NOMO-1 treated with DMSO at 0.1 percent for 48 hours (cell line): ENCODE measurements at regions not wholly inside any gene's neighbourhood (a gene's known extent, or its start where the extent isn't known, plus 50 kb on each side); places are given as distances from the start of the nearest gene placed in this dataset.

Experiments used
- DNase-seq: peaks from one replicate; lab custom pipeline; 2025; ENCODE audit not compliant: unreplicated experiment; lab: John Stamatoyannopoulos, UW

DNA sequence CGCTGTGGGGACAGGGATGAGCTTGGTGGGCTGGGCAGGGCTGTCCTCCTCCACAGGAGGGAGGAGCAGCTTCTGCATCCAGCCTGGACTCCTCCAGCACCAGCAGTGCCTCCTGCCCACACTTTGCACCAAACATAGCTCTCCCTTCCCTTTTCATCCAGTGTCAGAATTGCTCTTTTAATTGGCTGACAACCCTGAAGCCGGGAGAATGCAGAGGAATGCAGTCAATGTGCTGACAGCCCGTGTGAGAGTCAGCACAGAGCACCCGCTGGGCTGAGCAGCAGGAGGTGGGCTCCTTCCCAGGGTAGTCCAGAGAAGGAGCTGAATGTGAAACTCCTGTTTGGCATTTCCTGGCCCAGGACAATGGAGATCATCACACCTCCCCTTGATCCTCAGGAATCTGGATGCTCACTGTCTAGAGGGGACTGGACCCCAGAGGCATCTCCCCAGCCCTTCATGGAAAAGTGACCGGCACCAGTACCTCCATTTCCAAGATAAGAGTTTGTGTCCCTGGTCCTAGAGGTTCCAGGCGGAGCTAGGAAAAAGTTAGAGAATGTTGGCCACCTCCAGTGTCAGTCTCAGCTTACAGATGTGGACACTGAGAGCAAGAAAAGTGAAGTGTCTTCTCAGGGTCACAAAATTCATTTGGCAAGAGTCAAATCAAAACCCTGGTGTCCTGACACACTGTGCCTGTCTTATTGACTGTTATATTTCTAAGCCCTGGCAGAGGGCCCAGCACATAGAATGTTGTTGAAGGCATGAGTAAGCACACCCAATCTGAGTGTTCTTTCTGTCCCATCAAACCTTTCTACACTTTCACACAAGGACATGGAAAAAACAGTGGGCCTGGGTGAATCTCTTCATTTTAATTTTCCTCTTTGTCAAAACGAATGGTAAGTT is 202.1 kb downstream of the SNX18 start:
- no peak for DNase-seq

DNA sequence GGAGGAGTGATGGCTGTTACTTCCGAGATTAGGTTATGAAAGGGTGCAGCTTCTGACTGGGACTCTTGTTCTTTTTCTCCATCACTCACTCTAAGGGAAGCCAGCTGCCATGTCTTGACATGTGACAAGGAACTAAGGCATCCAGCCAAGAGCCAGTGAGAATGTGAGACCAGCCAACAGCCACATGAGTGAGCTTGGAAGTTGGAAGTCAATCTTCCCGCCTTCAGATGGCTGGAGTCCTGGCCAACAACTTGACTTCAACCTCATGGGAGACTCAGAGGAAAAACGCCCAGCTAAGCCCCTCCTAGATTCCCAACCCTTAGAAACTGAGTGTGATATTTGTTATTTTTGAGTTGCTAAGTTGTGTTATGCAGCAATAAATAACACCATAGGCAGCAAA is 201.1 kb downstream of the SNX18 start:
- DNase-seq: no peak

DNA sequence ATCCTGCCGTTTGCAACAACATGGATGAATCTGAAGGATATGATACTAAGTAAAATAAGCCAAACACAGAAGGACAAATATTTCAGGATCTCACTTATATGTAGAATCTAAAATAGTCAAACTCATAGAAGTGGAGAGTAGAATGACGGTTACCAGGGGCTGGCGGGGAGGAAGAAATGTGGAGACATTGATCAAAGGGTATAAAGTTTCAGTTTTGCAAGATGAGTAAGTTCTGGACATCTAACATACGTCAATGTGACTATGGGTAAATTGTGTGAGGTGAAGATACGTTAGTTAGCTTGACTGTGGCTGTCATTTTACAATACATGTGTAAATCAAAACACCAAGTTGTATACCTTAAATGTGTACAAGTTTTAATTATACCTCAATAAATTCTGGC is 200.3 kb downstream of the SNX18 start:
- no peak for DNase-seq

DNA sequence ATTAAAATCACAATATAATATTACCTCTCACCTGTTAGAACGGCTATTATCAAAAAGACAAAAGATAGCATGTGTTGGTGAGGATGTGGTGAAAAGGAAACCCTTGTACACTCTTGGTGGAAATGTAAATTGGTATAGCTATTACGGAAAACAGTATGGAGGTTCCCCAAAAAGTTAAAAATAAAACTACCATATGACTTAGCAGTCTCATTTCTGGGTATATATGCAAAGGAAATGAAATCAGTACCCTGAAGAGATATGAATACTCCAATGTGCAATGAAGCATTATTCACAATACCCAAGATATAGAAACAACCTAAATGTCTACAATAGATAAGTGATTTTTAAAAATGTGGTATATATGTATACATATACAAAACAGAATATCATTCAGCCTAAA is 199.9 kb downstream of the SNX18 start:
- DNase-seq: no peak

DNA sequence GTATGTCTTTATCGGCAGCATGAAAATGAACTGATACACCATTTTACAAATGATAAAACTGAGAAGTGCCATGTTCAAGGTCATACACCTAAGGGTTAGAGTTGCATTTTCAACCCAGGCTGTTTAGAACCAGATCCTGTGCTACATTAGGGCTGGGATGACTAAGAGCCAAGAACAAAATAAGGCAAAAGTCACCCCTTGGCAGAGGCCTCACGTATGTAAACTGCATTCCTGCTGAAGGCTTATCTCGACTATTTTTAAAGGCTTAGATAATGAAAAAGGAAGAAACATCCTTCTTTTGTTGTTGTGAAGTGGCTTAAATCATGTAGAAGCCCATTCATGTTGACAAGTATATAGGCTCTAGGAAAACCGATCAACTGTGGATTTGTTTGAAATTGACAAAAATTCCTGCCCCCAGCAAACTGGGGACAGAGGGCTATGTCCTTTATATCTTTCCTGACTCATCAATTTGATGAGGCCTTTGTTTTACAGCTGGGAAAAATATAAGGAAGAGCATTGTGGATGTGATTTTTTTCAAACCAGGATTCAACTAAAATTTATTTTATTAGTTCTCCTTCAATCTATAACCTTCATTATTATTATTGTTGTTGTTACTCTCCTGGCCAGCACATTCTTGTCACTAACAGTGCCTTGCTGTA is 196.5 kb downstream of the SNX18 start:
- no peak for DNase-seq

DNA sequence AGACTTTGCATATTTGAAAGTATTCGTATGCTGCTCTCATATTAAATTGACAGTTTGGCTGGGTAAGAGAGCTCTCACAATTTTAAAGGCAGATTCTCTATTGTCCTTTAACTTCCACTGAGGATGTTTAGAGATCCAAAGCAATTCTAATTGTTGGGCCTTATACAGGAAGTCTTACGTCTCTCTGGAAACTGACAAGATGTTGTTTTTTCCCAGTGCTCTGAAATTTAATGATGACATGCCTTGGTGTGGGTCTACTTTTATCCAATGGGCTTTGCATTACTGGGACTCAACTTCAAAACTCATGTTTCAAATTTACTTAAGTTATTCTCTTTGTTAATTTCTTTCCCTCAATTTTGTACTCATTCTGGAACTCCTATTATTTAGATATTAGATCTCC is 191.5 kb downstream of the SNX18 start:
- DNase-seq: no peak

DNA sequence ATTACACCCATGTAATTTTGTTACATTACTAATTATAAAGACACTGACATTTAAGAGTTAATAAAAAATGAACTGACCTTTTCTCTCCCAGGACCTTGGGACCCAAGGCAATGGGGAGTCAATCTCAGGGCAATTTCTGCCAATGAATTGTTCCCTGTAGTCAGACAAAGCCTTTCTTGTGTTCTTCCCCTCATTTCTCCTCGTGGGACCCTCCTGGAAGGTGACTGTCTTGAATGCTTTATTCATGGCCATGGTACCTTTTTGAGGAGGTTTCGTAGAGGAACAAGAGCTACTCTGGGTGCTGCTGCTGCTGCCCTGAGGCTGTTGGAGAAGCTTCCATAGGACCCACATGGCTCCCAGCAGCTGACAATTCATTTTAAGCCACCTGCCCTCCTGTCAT is 190.3 kb downstream of the SNX18 start:
- DNase-seq: no peak

DNA sequence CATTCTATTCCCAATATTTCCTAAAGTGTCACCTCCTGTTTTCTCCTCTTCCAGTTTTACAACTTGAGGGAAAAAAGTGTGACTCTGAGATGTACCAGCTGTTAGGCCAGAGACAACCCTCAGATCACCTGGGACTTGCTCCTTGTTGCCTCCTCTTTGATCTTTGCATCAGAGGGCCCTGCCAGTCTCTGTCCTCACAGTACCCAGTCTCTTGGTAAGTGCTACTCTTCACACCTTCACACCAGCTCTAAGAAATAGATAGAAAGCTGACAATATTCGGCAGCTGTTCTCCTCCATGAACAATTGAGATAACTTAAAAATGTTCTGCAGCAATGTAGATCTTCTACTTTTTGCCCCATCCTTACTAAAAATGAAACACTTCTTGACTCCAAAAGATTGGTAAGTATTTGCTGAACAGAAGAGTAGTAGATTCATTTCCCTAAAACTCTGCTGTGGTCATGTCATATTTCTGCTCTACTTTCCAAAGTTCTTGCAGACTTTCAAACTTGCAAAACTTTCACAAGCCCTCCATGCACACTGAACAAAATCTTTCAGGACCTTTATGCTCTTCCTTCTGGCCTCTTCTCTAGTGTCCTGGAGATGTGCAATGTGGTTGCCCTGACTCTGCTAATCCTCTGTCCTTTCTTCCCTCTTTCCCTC is 188.6 kb downstream of the SNX18 start:
- peak; percentile 66 for DNase-seq

DNA sequence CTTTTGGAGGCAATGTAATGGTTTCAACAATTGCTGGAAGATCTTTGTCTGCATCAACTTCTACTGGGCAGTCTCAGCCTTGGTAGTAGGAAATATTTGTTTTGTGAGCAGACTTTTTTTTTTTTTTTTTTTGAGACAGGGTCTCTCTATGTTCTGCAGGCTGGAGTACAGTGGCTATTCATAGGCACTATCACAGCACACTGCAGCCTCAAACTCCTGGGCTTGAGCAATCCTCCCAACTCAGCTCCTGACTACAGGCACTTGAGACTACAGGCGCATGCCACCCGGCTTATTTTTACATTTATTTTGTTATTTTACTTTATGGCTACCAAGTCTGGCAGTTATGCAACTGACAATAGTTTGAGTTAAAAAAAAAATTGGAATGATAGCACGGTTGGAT is 187.3 kb downstream of the SNX18 start:
- DNase-seq: no peak

DNA sequence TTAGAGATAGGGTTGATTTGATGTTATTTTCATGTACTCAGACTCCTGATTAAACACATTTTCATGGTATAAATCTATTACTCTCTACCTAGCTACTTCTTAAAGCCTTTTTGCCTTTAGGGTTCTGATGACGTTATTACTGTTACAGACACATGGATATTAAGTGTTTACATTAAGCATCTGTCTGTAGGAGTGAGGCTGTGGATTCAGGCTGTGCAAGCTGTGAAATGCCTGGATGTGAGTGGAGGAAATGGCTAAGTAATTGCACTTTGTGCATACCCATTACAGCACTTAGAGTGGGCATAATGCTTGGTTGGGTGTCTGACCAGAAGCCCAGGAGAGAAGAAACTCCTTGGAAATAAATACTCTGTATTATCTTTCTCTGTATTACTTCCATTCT is 186.8 kb downstream of the SNX18 start:
- DNase-seq: no peak

DNA sequence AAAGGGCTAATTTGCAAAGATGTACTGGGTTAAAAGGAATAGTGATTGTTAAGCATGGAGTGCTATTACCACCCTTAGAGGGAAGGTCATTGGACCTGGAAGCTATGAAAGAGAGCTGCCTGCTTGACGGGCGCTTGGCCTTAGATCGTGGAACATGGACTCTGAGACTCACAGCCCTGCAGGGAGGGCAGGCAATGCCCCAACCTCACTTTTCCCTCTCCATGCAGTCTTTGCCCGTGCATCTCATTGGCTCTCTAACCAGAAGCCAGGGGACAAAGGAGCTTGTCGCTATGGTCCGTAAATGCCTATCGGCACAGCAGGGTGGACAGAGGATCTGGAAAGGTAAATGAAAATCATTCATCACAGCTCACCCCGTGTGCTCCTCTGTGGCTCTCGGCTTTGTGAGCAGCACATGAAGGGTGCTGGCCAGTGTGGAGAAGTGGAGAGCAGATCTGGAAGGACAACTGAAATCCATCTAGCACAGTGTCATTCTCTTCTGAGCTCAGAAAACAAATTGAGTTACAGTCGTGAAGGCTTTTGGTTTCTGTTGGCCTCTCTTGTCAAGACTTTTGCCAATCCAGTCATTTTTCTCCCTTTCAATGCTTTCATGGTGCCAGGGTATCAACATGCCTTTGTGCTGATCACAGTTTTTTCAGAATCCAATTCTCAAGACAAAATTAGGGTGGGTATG is 186.2 kb downstream of the SNX18 start:
- DNase-seq: no peak

DNA sequence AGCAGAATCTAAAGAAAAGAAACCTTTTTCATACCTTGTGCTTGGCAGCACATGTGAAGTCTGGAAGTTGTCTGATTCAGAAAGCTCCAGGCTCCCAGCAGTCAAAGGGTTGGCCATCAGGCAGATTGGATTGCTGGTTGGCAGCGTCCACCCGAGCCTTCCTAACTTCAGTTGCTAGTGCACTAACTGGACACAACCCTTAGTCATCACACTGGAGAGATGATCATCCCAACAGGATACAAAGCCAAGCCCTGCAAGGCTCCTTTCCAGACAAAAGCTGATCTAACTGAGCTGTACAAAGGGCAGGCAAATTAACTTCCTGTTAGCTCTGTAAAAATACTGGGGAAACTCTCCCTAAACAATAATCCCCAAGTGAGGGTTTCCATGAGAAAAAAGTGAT is 185.6 kb downstream of the SNX18 start:
- no peak for DNase-seq

DNA sequence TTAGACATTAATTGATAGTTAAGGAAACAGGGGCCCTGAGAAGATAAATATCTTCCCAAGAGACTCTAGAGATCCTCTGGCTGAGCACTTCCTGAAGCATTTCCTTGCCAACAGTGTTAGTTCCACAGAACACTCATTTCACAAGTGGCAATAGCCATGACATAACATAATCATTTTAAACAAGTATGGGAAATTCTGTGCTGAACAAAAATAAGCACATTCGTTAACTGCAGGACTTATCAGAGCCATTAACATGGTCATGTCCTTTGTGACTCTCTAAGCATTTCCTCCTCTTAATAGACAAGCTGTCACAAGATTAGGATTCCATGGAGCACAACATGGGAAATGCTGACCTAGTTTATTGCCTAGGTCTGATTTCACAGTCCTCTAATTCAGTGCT is 184.9 kb downstream of the SNX18 start:
- no peak for DNase-seq

DNA sequence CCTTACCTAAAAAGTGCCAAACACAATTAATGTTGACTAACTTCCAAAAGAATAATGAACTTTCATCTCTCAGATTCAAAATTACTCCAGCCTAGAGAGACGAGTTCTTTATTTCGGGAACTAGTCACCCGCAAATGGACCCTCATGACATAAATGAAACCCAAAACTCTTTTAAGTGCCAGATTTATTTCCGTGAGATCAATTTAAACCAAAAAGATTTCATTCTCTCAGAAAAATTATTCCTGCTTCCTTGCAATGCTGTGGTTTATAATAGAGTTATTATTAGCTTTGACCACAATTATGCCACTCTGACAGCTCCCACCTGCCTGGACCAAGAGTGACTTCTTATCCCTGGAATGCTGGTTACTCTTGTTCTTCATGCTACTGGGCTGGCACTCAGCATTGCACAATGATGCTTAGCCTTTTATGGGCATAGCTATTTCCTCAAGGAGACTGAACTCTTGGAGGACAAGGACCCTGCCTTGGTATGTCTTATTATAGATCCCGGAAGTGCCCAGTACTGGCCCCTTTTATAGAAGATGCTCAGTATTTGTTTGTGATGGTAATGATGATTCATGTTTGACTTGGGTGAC is 183.5 kb downstream of the SNX18 start:
- DNase-seq: peak; percentile 33

DNA sequence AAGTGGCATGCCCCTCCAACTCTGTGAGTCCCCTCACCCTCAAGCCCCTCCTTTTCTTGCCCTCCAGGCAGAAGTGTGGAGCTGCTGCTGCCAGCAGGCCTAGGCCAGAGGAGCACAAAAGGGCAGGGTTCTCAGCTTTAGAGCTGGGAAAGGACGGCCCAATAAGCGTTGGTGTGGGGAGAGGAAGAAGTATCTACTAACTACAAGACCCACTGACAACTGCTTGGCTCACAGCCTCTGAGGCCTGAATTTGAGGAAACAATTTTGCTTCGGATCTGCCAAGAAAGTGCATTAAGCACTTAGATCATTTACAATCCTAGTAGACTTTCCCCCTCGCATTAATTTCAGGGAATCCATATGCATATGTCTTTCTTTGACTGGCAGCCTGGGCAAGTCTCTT is 179.4 kb downstream of the SNX18 start:
- DNase-seq: peak; percentile 3

DNA sequence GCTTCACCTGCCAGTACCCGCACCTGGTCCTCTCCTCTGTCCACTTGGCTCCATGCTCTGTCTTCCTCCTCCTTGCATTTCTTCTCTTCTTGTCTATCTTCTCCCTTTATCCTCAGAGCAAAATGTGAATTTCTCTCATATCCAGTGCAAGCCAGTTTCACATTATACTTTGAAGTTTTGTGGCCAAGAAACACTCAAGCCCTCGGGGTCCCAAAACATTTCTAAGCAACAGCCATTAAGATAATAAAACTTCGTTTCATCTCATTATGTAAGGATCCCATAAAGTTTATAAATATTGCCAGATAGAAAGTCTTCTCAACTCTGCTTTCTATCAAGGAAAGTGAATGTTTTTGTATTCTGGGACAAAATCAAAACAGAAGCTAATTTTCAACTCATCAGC is 178.8 kb downstream of the SNX18 start:
- DNase-seq: no peak

DNA sequence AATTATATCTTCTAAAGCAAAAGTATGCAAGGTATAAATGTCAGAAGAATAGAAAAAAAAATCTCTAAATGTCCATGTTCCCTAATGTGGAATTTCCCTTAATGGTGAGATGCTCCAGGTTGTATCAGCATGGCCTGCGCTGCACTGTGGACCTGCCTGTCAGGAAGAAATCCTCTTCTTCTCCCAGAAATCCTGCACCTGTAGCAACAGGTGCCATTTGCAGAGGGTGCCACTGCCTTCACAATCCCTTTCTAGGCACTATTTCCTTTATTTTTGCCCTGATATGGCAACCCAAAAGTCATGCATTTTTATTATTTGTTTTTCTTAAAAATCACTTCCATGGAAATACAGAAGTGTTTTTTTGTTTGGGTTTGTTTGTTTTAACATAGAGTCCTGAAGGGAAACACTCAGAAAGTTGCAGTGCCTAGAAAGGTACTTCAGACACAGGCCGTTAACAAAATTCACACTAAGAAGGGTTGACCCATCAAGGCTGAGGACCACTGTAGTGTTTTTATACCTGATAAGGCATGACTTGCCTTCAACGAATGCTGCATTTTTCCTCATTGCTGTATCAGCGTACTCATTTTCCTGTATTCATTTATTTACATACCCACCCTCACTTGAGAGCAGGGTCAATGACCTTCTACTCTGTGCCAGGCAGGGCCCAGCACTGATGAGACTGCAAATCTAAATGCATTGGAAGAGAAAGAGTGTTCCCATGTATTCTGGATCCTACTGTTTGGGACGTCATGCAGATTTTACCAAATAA is 177.8 kb downstream of the SNX18 start:
- no peak for DNase-seq

DNA sequence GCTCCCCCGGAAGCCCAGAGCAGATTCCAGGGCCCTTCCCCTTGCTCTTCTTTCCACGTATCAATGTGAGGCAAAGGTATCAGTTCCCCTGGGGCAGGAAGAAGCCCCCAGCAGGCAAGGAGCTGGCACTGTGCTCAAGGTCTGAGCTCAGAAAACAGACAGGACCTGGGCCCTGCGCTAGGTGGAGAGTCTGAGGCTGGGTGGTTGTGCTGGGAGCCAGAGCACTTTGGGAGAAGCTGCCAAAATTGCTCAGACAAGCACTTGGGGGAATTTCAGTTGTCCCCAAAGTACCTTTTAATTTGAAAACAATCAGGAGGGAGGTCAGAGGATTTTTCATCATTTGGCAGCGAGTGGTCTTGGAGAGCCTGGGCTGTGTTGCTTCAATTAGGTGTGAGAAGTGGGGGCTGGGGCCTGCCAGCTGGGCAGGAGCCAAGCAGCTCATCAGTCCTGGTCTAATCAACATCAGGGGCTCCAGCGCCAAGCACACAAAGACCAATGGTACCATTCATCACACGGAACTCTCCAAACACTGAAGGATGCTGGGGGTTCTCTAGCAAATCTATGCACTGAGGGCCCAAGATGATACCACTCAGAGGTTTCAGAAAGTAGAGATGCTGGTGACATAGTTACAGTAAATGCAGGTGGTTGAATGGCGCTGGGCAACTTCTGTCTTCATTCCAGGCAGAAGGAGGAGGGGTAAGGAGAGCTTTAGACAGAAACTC is 176.5 kb downstream of the SNX18 start:
- no peak for DNase-seq

DNA sequence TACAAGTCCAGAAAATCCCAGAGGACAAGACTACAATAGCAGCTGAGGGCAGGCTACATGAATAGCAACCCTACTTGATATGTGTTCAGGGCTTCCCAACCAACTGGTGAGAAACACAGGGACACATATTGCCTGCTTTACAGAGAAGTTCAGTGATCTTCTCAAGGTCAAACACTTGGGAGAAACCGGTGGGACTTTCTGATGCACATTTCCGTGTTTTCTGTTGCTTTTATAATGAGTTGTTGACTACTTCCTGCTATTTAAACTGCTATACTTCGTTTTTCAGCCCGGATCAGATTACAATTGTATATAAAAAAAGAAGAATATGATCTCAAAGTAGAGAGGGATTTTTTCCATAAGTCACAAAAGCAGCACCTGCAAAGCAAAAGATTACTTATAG is 175.1 kb downstream of the SNX18 start:
- DNase-seq: no peak

DNA sequence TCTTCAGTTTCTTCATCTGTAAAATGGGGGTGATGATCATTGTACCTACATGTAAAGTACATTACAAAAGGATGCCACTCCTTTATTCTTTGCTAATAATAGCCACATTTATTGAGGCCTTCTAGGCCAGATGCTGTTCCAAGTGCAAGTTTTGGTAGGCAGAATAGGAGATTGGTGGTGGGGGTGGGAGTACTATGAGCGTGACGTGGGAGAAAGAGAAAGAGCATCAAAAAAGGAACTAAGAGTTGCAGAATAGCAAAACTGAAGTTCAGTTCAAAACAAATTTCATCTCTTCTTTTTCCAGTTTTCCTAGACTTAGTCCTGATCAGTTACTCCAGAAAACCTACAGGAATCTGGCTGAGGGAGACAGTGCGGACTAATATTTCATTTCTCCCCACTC is 174.1 kb downstream of the SNX18 start:
- DNase-seq: peak; percentile 26
